IMR-90 (cell line): ENCODE measurements at regions not wholly inside any gene's neighbourhood (a gene's known extent, or its start where the extent isn't known, plus 50 kb on each side); places are given as distances from the start of the nearest gene placed in this dataset.

ENCODE experiments used
- ATAC-seq: fragments of 200-7000 bp; cut with Tn5 transposase; 2 replicates; pipeline ENCODE4 v1.9.1; 2020; ENCODE audit warnings: low read depth, mild to moderate bottlenecking, moderate library complexity
- BruUV-seq: library from RNA; stranded (reverse); fragments of 400-500 nt; replicated peaks from 2 replicates; lab custom pipeline; 2021; lab: Mats Ljungman, UMichigan
- CTCF ChIA-PET: fragments of 300-600 bp; formaldehyde crosslinking; extraction: SDS; loops from one replicate; lab custom pipeline; 2021; ENCODE audit warnings: antibody characterized with exemption; lab: Yijun Ruan, JAX
- POLR2A ChIA-PET: fragments of 300-600 bp; sonication (Branson Sonifier 250); formaldehyde crosslinking; loops from one replicate; lab custom pipeline; 2022; ENCODE audit warnings: antibody characterized with exemption; ENCODE audit not compliant: unreplicated experiment; lab: Charles Lee
- DNase-seq: peaks from one replicate; pipeline ENCODE4 v3.0.0; 2013
- H2AFZ ChIP-seq: replicated peaks from 2 replicates; pipeline ENCODE3; 2013; ENCODE audit warnings: low read length, mild to moderate bottlenecking; ENCODE audit not compliant: poor library complexity
- H2AK5ac ChIP-seq: 2 replicates; pipeline ENCODE4 v1.6.1; 2013; ENCODE audit warnings: low read depth, low read length, inconsistent platforms
- H2AK9ac ChIP-seq: replicated peaks from 2 replicates; pipeline ENCODE3; 2013; ENCODE audit warnings: mild to moderate bottlenecking, low read depth, low read length, moderate library complexity; ENCODE audit not compliant: poor library complexity
- H2BK120ac ChIP-seq: 2 replicates; pipeline ENCODE4 v1.6.1; 2013; ENCODE audit warnings: low read depth, low read length, inconsistent platforms
- H2BK15ac ChIP-seq: 3 replicates; pipeline ENCODE4 v1.6.1; 2013; ENCODE audit warnings: low read depth, low read length, inconsistent platforms
- H2BK20ac ChIP-seq: 2 replicates; pipeline ENCODE4 v1.6.1; 2013; ENCODE audit warnings: low read depth, mild to moderate bottlenecking, inconsistent platforms, low read length, moderate library complexity
- H2BK5ac ChIP-seq: 2 replicates; pipeline ENCODE4 v1.6.1; 2013; ENCODE audit warnings: mild to moderate bottlenecking, low read depth, low read length, inconsistent platforms; ENCODE audit not compliant: poor library complexity, severe bottlenecking
- H3K14ac ChIP-seq: replicated peaks from 2 replicates; pipeline ENCODE4 v1.6.1; 2013; ENCODE audit warnings: low read depth, low read length, inconsistent platforms
- H3K18ac ChIP-seq: 2 replicates; pipeline ENCODE4 v1.6.1; 2013; ENCODE audit warnings: low read depth, low read length, control low read depth
- H3K23ac ChIP-seq: 2 replicates; pipeline ENCODE4 v1.6.1; 2013; ENCODE audit warnings: low read depth, low read length, inconsistent platforms
- H3K27ac ChIP-seq: 2 replicates; pipeline ENCODE4 v1.5.1; 2013; ENCODE audit warnings: mild to moderate bottlenecking, control low read depth, low read length; ENCODE audit not compliant: insufficient read depth
- H3K27me3 ChIP-seq: 2 replicates; pipeline ENCODE4 v1.6.1; 2013; ENCODE audit warnings: low read length; ENCODE audit not compliant: control insufficient read depth, insufficient read depth
- H3K36me3 ChIP-seq: 2 replicates; pipeline ENCODE4 v1.6.1; 2013; ENCODE audit warnings: low read length, mixed read lengths; ENCODE audit not compliant: control insufficient read depth, insufficient read depth
- H3K4ac ChIP-seq: 2 replicates; pipeline ENCODE4 v1.6.1; 2013; ENCODE audit warnings: low read depth, low read length, inconsistent platforms
- H3K4me1 ChIP-seq: 2 replicates; pipeline ENCODE4 v1.6.1; 2013; ENCODE audit warnings: low read length, mixed read lengths; ENCODE audit not compliant: control insufficient read depth, insufficient read depth
- H3K4me2 ChIP-seq: 2 replicates; pipeline ENCODE4 v1.6.1; 2013; ENCODE audit warnings: low read depth, mild to moderate bottlenecking, control low read depth, low read length, moderate library complexity
- H3K4me3 ChIP-seq: 2 replicates; pipeline ENCODE4 v1.5.1; 2013; ENCODE audit warnings: low read depth, mild to moderate bottlenecking, control low read depth, low read length, moderate library complexity; ENCODE audit not compliant: insufficient read depth
- H3K56ac ChIP-seq: 2 replicates; pipeline ENCODE4 v1.6.1; 2013; ENCODE audit warnings: low read length, inconsistent platforms; ENCODE audit not compliant: insufficient read depth; ENCODE audit errors: extremely low read depth
- H3K79me1 ChIP-seq, 2 experiments: 2 replicates each; pipeline ENCODE4 v1.6.1; 2013; ENCODE audit warnings: low read length in 2 of 2, inconsistent platforms in 1 of 2, low read depth in 1 of 2
- H3K9ac ChIP-seq: 2 replicates; pipeline ENCODE4 v1.6.1; 2013; ENCODE audit warnings: low read depth, low read length, control low read depth
- H3K9me1 ChIP-seq: 2 replicates; pipeline ENCODE4 v1.6.1; 2013; ENCODE audit warnings: low read length, inconsistent platforms; ENCODE audit not compliant: insufficient read depth
- H3K9me3 ChIP-seq: 2 replicates; pipeline ENCODE4 v1.6.1; 2013; ENCODE audit warnings: low read length; ENCODE audit not compliant: control insufficient read depth, insufficient read depth
- H4K20me1 ChIP-seq: 2 replicates; pipeline ENCODE4 v1.6.1; 2013; ENCODE audit warnings: low read length, inconsistent platforms; ENCODE audit not compliant: insufficient read depth
- H4K5ac ChIP-seq: 2 replicates; pipeline ENCODE4 v1.6.1; 2013; ENCODE audit warnings: mild to moderate bottlenecking, low read depth, low read length, control low read depth
- H4K8ac ChIP-seq, 2 experiments: 2 replicates each; pipeline ENCODE4 v1.6.1; 2013; ENCODE audit warnings: low read depth in 2 of 2, low read length in 2 of 2, control low read depth in 1 of 2, inconsistent platforms in 1 of 2
- H4K91ac ChIP-seq: 2 replicates; pipeline ENCODE4 v1.6.1; 2013; ENCODE audit warnings: low read depth, low read length, inconsistent platforms; ENCODE audit not compliant: insufficient read depth
- BHLHE40 ChIP-seq: fragments of 150-350 bp; IDR thresholded peaks from 2 replicates; pipeline ENCODE4 v1.6.1; 2016; ENCODE audit warnings: mild to moderate bottlenecking, low read depth, low read length
- CHD1 ChIP-seq: IDR thresholded peaks from 2 replicates; pipeline ENCODE4 v1.6.1; 2012; ENCODE audit warnings: low read depth, low read length, improper control_type of control experiment
- CTCF ChIP-seq: conservative IDR thresholded peaks from 2 replicates; pipeline ENCODE4 v1.5.1; 2012; ENCODE audit warnings: mild to moderate bottlenecking, low read depth, low read length, improper control_type of control experiment
- ELK1 ChIP-seq: fragments of 150-350 bp; IDR thresholded peaks from 2 replicates; pipeline ENCODE4 v1.6.1; 2016; ENCODE audit warnings: low read depth, mild to moderate bottlenecking, low read length, moderate library complexity, borderline replicate concordance
- FOS ChIP-seq: fragments of 150-350 bp; IDR thresholded peaks from 2 replicates; pipeline ENCODE4 v1.6.1; 2016; ENCODE audit warnings: low read depth, low read length
- MAZ ChIP-seq: IDR thresholded peaks from 2 replicates; pipeline ENCODE4 v1.6.1; 2012; ENCODE audit warnings: low read depth, mild to moderate bottlenecking, low read length, improper control_type of control experiment, moderate library complexity, borderline replicate concordance
- MXI1 ChIP-seq: IDR thresholded peaks from 2 replicates; pipeline ENCODE4 v1.6.1; 2012; ENCODE audit warnings: low read depth, mild to moderate bottlenecking, low read length, moderate library complexity, borderline replicate concordance
- NFE2L2 ChIP-seq: fragments of 150-350 bp; IDR thresholded peaks from 2 replicates; pipeline ENCODE4 v1.6.1; 2016; ENCODE audit warnings: low read depth, mild to moderate bottlenecking, low read length
- RAD21 ChIP-seq: IDR thresholded peaks from 2 replicates; pipeline ENCODE4 v1.6.1; 2012; ENCODE audit warnings: low read length, improper control_type of control experiment
- RCOR1 ChIP-seq: IDR thresholded peaks from 2 replicates; pipeline ENCODE4 v1.6.1; 2012; ENCODE audit warnings: mild to moderate bottlenecking, low read length, improper control_type of control experiment; ENCODE audit not compliant: insufficient replicate concordance
- RFX5 ChIP-seq: IDR thresholded peaks from 2 replicates; pipeline ENCODE4 v1.8.0; 2012; ENCODE audit warnings: low read depth, mild to moderate bottlenecking, low read length, moderate library complexity
- SMC3 ChIP-seq: fragments of 150-350 bp; IDR thresholded peaks from 2 replicates; pipeline ENCODE4 v1.6.1; 2016; ENCODE audit warnings: low read depth, mild to moderate bottlenecking, antibody characterized with exemption, low read length, moderate library complexity
- WGBS, 2 experiments: methylation state at CpG; one replicate each; pipeline versions ENCODE4 v1.1.5 to v1.1.7; 2013; ENCODE audit warnings: missing lambda C conversion rate in 2 of 2; ENCODE audit not compliant: insufficient read length in 1 of 2; ENCODE audit errors: extremely low coverage in 2 of 2; 5-methylcytosine and 5-hydroxymethylcytosine counted together
- dilution Hi-C: fragments of 300-500 bp; cut with HindIII; formaldehyde crosslinking; loops from one replicate; pipeline ENCODE4 v1.14.3; 2018; ENCODE audit warnings: low sequenced_read_pairs; ENCODE audit not compliant: unreplicated experiment
- in situ Hi-C: fragments of 300-500 bp; cut with MboI; formaldehyde crosslinking; loops from 3 replicates; pipeline ENCODE4 v1.14.3; 2019; ENCODE audit warnings: low sequenced_read_pairs, inconsistent platforms, mixed read lengths
- intact Hi-C: fragments of 100-400 bp; cut with micrococcal nuclease; formaldehyde crosslinking; loops from 2 replicates; pipeline ENCODE4 v1.10.0; 2022
- TF ChIP-seq, protein P1 (sequence below): fragments of 150-350 bp; IDR thresholded peaks from 2 replicates; pipeline ENCODE4 v1.6.1; 2017; ENCODE audit warnings: mild to moderate bottlenecking, antibody characterized with exemption, low read length, low read depth

- peak overlapping the region; percentile 26 for H2AK9ac ChIP-seq
- ChIA-PET POLR2A (interaction anchor here (1.4 to 2.1 kb wide), 3 partner anchors 21 to 147 kb away, joined by 3 to 9 read pairs (median 6); a partner anchor contains a TSS), CTCF (interaction anchor here (0.8 to 2.1 kb wide), 2 partner anchors 20 to 51 kb away, joined by 4 to 9 read pairs; a partner anchor contains a TSS)
- DNase-seq = peak; percentile 90
- 1% methylated on average over 18 of the region's 49 CpGs; no CpG with 5 or more reads in 1 of the 2 experiments for WGBS, 2 experiments
- peak overlapping the region; percentile 87; the same call in 2 of the 3 replicates for H2BK15ac ChIP-seq
- no peaks in the 10 kb centered on the region for H3K9me3 ChIP-seq
- H3K14ac ChIP-seq = peak overlapping the region; percentile 95
- no peaks in the 10 kb centered on the region for H3K9me1 ChIP-seq
- peak; percentile 50 for ATAC-seq
- peak overlapping the region; percentile 68 to 94 for H4K8ac ChIP-seq
- H3K27me3 ChIP-seq = no peaks in the 10 kb centered on the region
- peak overlapping the region; percentile 96 for H3K18ac ChIP-seq
- dilution Hi-C loops = no loop called here
- peak overlapping the region; percentile 68 for H3K4me3 ChIP-seq
- peak overlapping the region; percentile 97 for H2BK5ac ChIP-seq
- H3K9ac ChIP-seq = peak overlapping the region; percentile 82
- peaks cover 4% of the 10 kb centered on the region for H3K4me1 ChIP-seq
- H2BK20ac ChIP-seq = peak overlapping the region; percentile 93
- intact Hi-C loops = no loop called here
- H3K36me3 ChIP-seq = no peaks in the 10 kb centered on the region
- H3K23ac ChIP-seq = peak overlapping the region; percentile 93
- H3K56ac ChIP-seq = peak overlapping the region; percentile 98
- peak overlapping the region; percentile 95 for H2BK120ac ChIP-seq
- TSS peak; percentile 96 for BruUV-seq
- H4K5ac ChIP-seq = peak overlapping the region; percentile 97
- H3K4me2 ChIP-seq = peak overlapping the region; percentile 99
- peak overlapping the region; percentile 82 for H3K27ac ChIP-seq
- H4K91ac ChIP-seq = peak overlapping the region; percentile 92
- H2AFZ ChIP-seq = peak overlapping the region; percentile 88
- no peaks in the 10 kb centered on the region for H3K79me1 ChIP-seq
- H2AK5ac ChIP-seq = no peak overlapping the region; the same call in 1 of the 2 replicates
- in situ Hi-C loops = no loop called here
- H4K20me1 ChIP-seq = peaks cover 3% of the 10 kb centered on the region; the same call in 1 of the 2 replicates
- peak overlapping the region; percentile 89 for H3K4ac ChIP-seq
- no peak for TF ChIP-seq RAD21
- no peak for TF ChIP-seq RFX5
- TF ChIP-seq BHLHE40 = no peak
- no peak for TF ChIP-seq MAZ
- no peak for TF ChIP-seq CTCF
- TF ChIP-seq RCOR1 = no peak
- no peak for TF ChIP-seq SMC3
- TF ChIP-seq, protein P1, sequence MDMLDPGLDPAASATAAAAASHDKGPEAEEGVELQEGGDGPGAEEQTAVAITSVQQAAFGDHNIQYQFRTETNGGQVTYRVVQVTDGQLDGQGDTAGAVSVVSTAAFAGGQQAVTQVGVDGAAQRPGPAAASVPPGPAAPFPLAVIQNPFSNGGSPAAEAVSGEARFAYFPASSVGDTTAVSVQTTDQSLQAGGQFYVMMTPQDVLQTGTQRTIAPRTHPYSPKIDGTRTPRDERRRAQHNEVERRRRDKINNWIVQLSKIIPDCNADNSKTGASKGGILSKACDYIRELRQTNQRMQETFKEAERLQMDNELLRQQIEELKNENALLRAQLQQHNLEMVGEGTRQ = no peak
- TF ChIP-seq FOS = peak; percentile 32; the same call in 1 of the 2 replicates
- TF ChIP-seq CHD1 = no peak
- no peak for TF ChIP-seq NFE2L2
- TF ChIP-seq ELK1 = no peak
- peak; percentile 69; the same call in 1 of the 2 replicates for TF ChIP-seq MXI1
These were observed 93.9 kb upstream of the BTN3A2 start for GRCh38 chr6:26270903-26271667.
